Cardiac muscle cell (in vitro differentiated cells and primary cell): ENCODE measurements at regions not wholly inside any gene's neighbourhood (a gene's known extent, or its start where the extent isn't known, plus 50 kb on each side); places are given as distances from the start of the nearest gene placed in this dataset.

Experiments
- DNase-seq, 2 donors: peaks; one replicate each; pipeline versions ENCODE4 v3.0.0 to v3.0.0-alpha.2; 2010 to 2017; ENCODE audit warnings: low read depth in 1 of 2, low spot score in 1 of 2
- H3K27ac ChIP-seq: fragments of 200-600 bp; sonication (generic); 2 replicates; pipeline ENCODE4 v1.5.1; 2016
- H3K27me3 ChIP-seq: fragments of 200-600 bp; sonication (generic); 2 replicates; pipeline ENCODE4 v1.6.0; 2016; ENCODE audit warnings: control low read depth
- H3K36me3 ChIP-seq: fragments of 200-600 bp; sonication (generic); 2 replicates; pipeline ENCODE4 v1.5.1; 2016; ENCODE audit warnings: control low read depth
- H3K4me1 ChIP-seq: fragments of 200-600 bp; sonication (generic); 2 replicates; pipeline ENCODE4 v1.8.1; 2017; ENCODE audit warnings: low read depth, mild to moderate bottlenecking, mixed run types
- H3K4me3 ChIP-seq: fragments of 200-600 bp; sonication (generic); 2 replicates; pipeline ENCODE4 v1.5.1; 2016; ENCODE audit warnings: mild to moderate bottlenecking
- H3K9me3 ChIP-seq: fragments of 200-600 bp; sonication (generic); 2 replicates; pipeline ENCODE4 v1.5.1; 2017; ENCODE audit warnings: low read depth, mild to moderate bottlenecking, control low read depth
- TF ChIP-seq, protein P1 (sequence below): IDR thresholded peaks from 2 replicates; pipeline ENCODE4 v1.5.1; 2012; ENCODE audit warnings: low read depth, mild to moderate bottlenecking, low read length

DNA sequence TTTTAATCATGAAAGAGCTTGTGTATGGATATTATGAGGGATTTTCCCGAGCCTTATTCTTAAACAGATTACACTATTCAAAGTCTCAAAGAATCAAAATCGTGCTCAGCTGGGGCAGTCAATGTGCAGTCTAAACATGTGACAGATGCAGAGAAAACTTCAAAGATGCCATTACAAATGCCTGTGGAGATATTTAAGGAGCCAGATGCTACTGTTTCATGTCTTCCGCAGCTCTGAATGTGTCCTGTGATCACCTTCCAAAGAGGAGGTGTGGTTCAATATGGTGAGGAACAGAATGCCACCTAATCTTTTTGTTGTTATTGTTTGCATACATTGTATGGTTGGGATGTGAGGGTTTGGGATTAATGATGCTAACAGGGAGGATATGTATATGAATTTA is 593.3 kb upstream of the ARRDC3 start:
- no peak overlapping the region for H3K4me3 ChIP-seq
- H3K9me3 ChIP-seq = no peaks in the 10 kb centered on the region
- DNase-seq = no peak
- no peaks in the 10 kb centered on the region for H3K36me3 ChIP-seq
- H3K27ac ChIP-seq = no peak overlapping the region
- no peaks in the 10 kb centered on the region for H3K4me1 ChIP-seq
- H3K27me3 ChIP-seq = no peaks in the 10 kb centered on the region
- TF ChIP-seq, protein P1, sequence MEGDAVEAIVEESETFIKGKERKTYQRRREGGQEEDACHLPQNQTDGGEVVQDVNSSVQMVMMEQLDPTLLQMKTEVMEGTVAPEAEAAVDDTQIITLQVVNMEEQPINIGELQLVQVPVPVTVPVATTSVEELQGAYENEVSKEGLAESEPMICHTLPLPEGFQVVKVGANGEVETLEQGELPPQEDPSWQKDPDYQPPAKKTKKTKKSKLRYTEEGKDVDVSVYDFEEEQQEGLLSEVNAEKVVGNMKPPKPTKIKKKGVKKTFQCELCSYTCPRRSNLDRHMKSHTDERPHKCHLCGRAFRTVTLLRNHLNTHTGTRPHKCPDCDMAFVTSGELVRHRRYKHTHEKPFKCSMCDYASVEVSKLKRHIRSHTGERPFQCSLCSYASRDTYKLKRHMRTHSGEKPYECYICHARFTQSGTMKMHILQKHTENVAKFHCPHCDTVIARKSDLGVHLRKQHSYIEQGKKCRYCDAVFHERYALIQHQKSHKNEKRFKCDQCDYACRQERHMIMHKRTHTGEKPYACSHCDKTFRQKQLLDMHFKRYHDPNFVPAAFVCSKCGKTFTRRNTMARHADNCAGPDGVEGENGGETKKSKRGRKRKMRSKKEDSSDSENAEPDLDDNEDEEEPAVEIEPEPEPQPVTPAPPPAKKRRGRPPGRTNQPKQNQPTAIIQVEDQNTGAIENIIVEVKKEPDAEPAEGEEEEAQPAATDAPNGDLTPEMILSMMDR = no peak

DNA sequence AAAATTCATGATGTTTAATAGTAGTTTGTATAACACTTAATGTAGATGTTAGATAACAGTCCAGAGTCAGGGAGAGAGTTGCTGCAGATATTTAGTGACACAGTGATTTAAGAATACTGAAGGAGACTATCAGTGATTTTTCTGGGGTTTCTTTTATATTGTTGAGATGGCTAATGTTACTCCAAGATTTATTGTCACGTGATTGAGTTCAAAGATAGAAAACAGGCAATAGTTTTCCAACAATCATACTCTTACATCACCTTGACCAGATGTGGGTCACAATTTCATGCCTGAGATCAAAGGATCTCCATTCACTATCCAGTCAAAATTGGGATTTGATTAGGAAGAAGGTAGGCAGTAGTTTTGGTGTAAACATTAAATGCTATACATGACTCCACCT is 580.0 kb upstream of the ARRDC3 start:
- H3K27ac ChIP-seq = no peak overlapping the region
- H3K9me3 ChIP-seq = no peaks in the 10 kb centered on the region
- no peak overlapping the region for H3K4me3 ChIP-seq
- TF ChIP-seq, protein P1 = no peak
- DNase-seq = no peak
- no peaks in the 10 kb centered on the region for H3K27me3 ChIP-seq
- no peaks in the 10 kb centered on the region for H3K4me1 ChIP-seq
- H3K36me3 ChIP-seq = no peaks in the 10 kb centered on the region

DNA sequence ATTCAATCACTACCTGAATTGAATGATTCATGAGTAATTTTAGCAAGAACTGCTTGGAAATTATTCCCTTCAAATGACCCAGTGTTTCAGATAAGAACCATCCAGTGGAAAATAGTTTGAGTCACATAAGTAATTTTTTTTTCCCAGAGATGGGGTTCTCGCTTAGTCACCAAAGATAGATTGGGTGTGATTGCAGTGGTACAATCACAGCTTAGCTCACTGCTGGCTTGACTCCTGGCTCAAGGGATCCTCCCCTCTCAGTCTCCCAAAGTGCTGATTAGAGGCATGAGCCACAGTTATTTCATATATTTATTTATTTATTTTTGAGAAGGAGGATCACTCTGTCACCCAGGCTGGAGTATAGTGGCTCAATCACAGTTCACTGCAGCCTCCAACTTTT is 574.5 kb upstream of the ARRDC3 start:
- Histone ChIP-seq H3K9me3 (no peaks in the 10 kb centered on the region), H3K4me1 (no peaks in the 10 kb centered on the region), H3K27me3 (no peaks in the 10 kb centered on the region), H3K4me3 (no peak overlapping the region), H3K36me3 (no peaks in the 10 kb centered on the region), H3K27ac (no peak overlapping the region)
- peak in 1 of 2 donors; percentile 56 for DNase-seq
- TF ChIP-seq, protein P1 = no peak

DNA sequence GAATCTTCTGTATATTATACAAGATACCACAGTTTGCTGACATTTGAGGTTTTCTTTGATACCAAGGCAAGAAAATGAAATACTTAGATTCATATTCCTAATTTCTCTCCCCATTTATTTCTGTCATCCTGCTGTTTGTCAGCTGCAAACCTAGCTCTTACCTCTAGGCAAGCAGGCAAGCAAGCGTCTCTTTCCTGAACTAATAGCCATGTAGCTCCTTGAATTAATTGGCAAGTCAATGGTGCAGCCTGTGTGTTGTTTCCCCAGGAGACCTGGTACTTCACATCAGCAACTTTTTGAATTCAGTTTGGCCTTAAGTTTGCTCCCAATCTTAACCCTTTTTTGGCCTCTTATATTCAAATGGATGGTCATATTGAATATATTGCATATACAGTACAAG is 573.6 kb upstream of the ARRDC3 start:
- H3K4me3 ChIP-seq = no peak overlapping the region
- no peaks in the 10 kb centered on the region for H3K4me1 ChIP-seq
- TF ChIP-seq, protein P1 = no peak
- H3K9me3 ChIP-seq = no peaks in the 10 kb centered on the region
- DNase-seq = peak in 1 of 2 donors; percentile 18
- H3K27ac ChIP-seq = no peak overlapping the region
- H3K27me3 ChIP-seq = no peaks in the 10 kb centered on the region
- no peaks in the 10 kb centered on the region for H3K36me3 ChIP-seq

DNA sequence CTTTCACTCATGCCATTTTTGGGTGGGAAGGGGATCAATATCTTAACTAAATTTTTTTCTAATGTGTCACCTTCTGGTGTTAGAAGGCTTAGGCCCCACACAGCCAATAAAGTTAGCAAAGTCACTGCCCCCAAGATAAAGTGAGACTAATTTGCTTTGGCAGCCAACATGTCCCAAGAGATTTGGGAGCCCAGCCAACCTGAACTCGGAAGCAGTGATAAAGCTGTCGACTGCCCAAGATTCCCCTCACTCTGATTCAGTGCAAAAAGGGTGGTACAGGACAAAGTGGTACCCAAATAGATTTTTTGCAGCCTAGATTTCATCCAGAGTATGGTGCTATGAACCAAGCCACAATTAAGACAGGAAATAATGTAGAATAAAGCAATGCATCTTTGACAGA is 572.5 kb upstream of the ARRDC3 start:
- DNase-seq = peak; percentile 17 to 31
- Histone ChIP-seq H3K4me1 (no peaks in the 10 kb centered on the region), H3K27me3 (no peaks in the 10 kb centered on the region), H3K9me3 (no peaks in the 10 kb centered on the region), H3K4me3 (no peak overlapping the region), H3K27ac (no peak overlapping the region), H3K36me3 (no peaks in the 10 kb centered on the region)
- TF ChIP-seq, protein P1 = no peak

DNA sequence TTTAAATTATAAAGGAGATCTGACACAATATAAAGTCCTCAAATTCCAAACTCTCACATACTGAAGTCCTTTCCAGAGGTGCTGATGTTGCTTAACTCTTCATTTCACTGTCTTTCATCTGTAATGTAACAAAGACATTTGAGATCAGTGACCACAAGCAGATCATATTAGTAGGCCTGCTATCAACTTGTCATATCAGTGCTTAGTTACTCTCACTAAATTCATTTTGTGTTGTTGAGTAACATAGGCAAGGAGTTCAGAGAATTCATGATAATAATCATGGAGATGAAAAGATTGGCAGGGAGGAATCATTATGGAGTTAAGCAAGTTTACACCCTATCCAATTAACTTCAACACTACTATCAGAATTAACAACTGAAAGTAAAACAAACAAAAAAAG is 571.0 kb upstream of the ARRDC3 start:
- DNase-seq = no peak
- no peaks in the 10 kb centered on the region for H3K36me3 ChIP-seq
- no peak overlapping the region for H3K27ac ChIP-seq

More for the DNA sequence above, 571.0 kb upstream of the ARRDC3 start:
- TF ChIP-seq, protein P1 = no peak
- no peak overlapping the region for H3K4me3 ChIP-seq
- no peaks in the 10 kb centered on the region for H3K27me3 ChIP-seq
- no peaks in the 10 kb centered on the region for H3K4me1 ChIP-seq
- H3K9me3 ChIP-seq = no peaks in the 10 kb centered on the region
